A549 (cell line): ENCODE measurements at regions not wholly inside any gene's neighbourhood (a gene's known extent, or its start where the extent isn't known, plus 50 kb on each side); places are given as distances from the start of the nearest gene placed in this dataset.

Source experiments
- ATAC-seq, 2 experiments: fragments of 200-7000 bp in 1 of 2; fragments of >200 bp in 1 of 2; cut with Nextera tagmentation in 1 of 2; cut with Tn5 transposase in 1 of 2; 3 replicates each; pipeline versions ENCODE4 v1.8.0 to v1.9.1; 2018 to 2020; ENCODE audit warnings: mild to moderate bottlenecking in 1 of 2, moderate library complexity in 1 of 2
- CTCF ChIA-PET: fragments of 300-600 bp; sonication (Branson Sonifier 250); formaldehyde crosslinking; extraction: SDS; loops from one replicate; lab custom pipeline; 2021; ENCODE audit warnings: antibody characterized with exemption, inconsistent platforms; lab: Yijun Ruan, JAX
- POLR2A ChIA-PET: fragments of 350-600 bp; formaldehyde crosslinking; extraction: SDS; loops from one replicate; lab custom pipeline; 2021; ENCODE audit warnings: antibody characterized with exemption, inconsistent platforms; lab: Yijun Ruan, JAX
- DNase-seq, 2 experiments: peaks; one replicate each; pipeline versions ENCODE4 v3.0.0 to v3.0.0-alpha.2; 2011 to 2016; ENCODE audit warnings: low read depth in 1 of 2, low spot score in 1 of 2
- FAIRE-seq: peaks from 2 replicates; lab custom pipeline; 2011; peaks lifted over from hg19 to GRCh38; lab: Jason Lieb, UNC
- H3K27ac ChIP-seq, 2 experiments: fragments of >200 bp; sonication (Bioruptor Twin); formaldehyde crosslinking; 3 replicates each; pipeline ENCODE4 v1.5.1; 2016 to 2017
- H3K4me1 ChIP-seq: fragments of >200 bp; sonication (Bioruptor Twin); formaldehyde crosslinking; 3 replicates; pipeline ENCODE4 v1.6.1; 2016
- H3K4me2 ChIP-seq: fragments of >200 bp; sonication (Bioruptor Twin); formaldehyde crosslinking; 3 replicates; pipeline ENCODE4 v1.6.1; 2016
- H3K4me3 ChIP-seq: fragments of >200 bp; sonication (Bioruptor Twin); formaldehyde crosslinking; 3 replicates; pipeline ENCODE4 v1.5.1; 2016
- H3K9me3 ChIP-seq: fragments of >200 bp; sonication (Bioruptor Twin); formaldehyde crosslinking; 3 replicates; pipeline ENCODE4 v1.6.1; 2016
- BCL3 ChIP-seq: fragments of >200 bp; sonication (Bioruptor Twin); formaldehyde crosslinking; IDR thresholded peaks from 3 replicates; pipeline ENCODE4 v1.6.1; 2016
- CBX8 ChIP-seq: fragments of 200-600 bp; sonication (generic); IDR thresholded peaks from 2 replicates; pipeline ENCODE4 v1.6.1; 2016
- CHD2 ChIP-seq: fragments of 150-350 bp; IDR thresholded peaks from 2 replicates; pipeline ENCODE4 v1.6.1; 2014; ENCODE audit warnings: low read length; ENCODE audit not compliant: partially characterized antibody
- CHD4 ChIP-seq: fragments of 200-600 bp; sonication (generic); IDR thresholded peaks from 2 replicates; pipeline ENCODE4 v1.6.1; 2016; ENCODE audit warnings: antibody characterized with exemption, mild to moderate bottlenecking, borderline replicate concordance
- HDAC2 ChIP-seq: fragments of 200-600 bp; sonication (generic); IDR thresholded peaks from 2 replicates; pipeline ENCODE4 v1.6.1; 2016
- JUN ChIP-seq, 2 experiments: fragments of >200 bp; sonication (Bioruptor Twin); formaldehyde crosslinking; IDR thresholded peaks; 2 replicates in 1 of 2; 3 replicates in 1 of 2; pipeline ENCODE4 v1.6.1; 2016 to 2017
- JUNB ChIP-seq: fragments of >200 bp; sonication (Bioruptor Twin); formaldehyde crosslinking; IDR thresholded peaks from 2 replicates; pipeline ENCODE4 v1.6.1; 2016
- KDM1A ChIP-seq: fragments of 200-600 bp; sonication (generic); IDR thresholded peaks from 2 replicates; pipeline ENCODE4 v1.6.1; 2016; ENCODE audit warnings: low read depth, mild to moderate bottlenecking
- KDM5A ChIP-seq: fragments of 200-600 bp; sonication (generic); IDR thresholded peaks from 2 replicates; pipeline ENCODE4 v1.6.1; 2016; ENCODE audit warnings: antibody characterized with exemption, mild to moderate bottlenecking
- MAX ChIP-seq: IDR thresholded peaks from 2 replicates; pipeline ENCODE4 v1.6.1; 2012
- MAZ ChIP-seq: fragments of 150-350 bp; IDR thresholded peaks from 2 replicates; pipeline ENCODE4 v1.6.1; 2014; ENCODE audit warnings: antibody characterized with exemption, low read depth, low read length, borderline replicate concordance
- MYC ChIP-seq: IDR thresholded peaks from 2 replicates; pipeline ENCODE4 v1.6.1; 2012; ENCODE audit warnings: mild to moderate bottlenecking, inconsistent platforms, low read length, improper control_type of control experiment, borderline replicate concordance
- NFE2L2 ChIP-seq: fragments of 150-350 bp; conservative IDR thresholded peaks from 2 replicates; pipeline ENCODE4 v1.6.1; 2014; ENCODE audit warnings: low read length
- POLR2A ChIP-seq: IDR thresholded peaks from 2 replicates; pipeline ENCODE4 v1.6.1; 2012; ENCODE audit warnings: mild to moderate bottlenecking, low read length
- RARB ChIP-seq: fragments of 250-450 bp; sonication (Bioruptor Pico); IDR thresholded peaks from 2 replicates; pipeline ENCODE4 v1.8.0; 2021; ENCODE audit warnings: mild to moderate bottlenecking, moderate library complexity
- RCOR1 ChIP-seq: fragments of 150-350 bp; IDR thresholded peaks from 2 replicates; pipeline ENCODE4 v1.6.1; 2014; ENCODE audit warnings: antibody characterized with exemption, low read length, low read depth
- REST ChIP-seq: fragments of 200-600 bp; sonication (generic); IDR thresholded peaks from 2 replicates; pipeline ENCODE4 v1.6.1; 2016; ENCODE audit warnings: antibody characterized with exemption, mild to moderate bottlenecking, moderate library complexity
- RFX5 ChIP-seq: fragments of 450-650 bp; IDR thresholded peaks from 2 replicates; pipeline ENCODE4 v1.7.1; 2014; ENCODE audit warnings: antibody characterized with exemption, mild to moderate bottlenecking, moderate library complexity
- RNF2 ChIP-seq: fragments of 200-600 bp; sonication (generic); IDR thresholded peaks from 2 replicates; pipeline ENCODE4 v1.6.1; 2016; ENCODE audit warnings: low read depth, mild to moderate bottlenecking, antibody characterized with exemption, moderate library complexity, borderline replicate concordance
- SMC3 ChIP-seq: fragments of >200 bp; sonication (Bioruptor Twin); formaldehyde crosslinking; IDR thresholded peaks from 3 replicates; pipeline ENCODE4 v1.6.1; 2018; ENCODE audit warnings: inconsistent platforms
- SREBF2 ChIP-seq: fragments of 450-650 bp; IDR thresholded peaks from 2 replicates; pipeline ENCODE4 v1.6.1; 2014; ENCODE audit warnings: mild to moderate bottlenecking, moderate library complexity
- USF2 ChIP-seq: fragments of 450-650 bp; IDR thresholded peaks from 2 replicates; pipeline ENCODE4 v1.6.1; 2014; ENCODE audit warnings: antibody characterized with exemption
- ZFP36 ChIP-seq: fragments of 450-650 bp; IDR thresholded peaks from 2 replicates; pipeline ENCODE4 v1.6.1; 2014; ENCODE audit warnings: borderline replicate concordance; ENCODE audit not compliant: partially characterized antibody
- ZNF302 ChIP-seq: fragments of 250-450 bp; sonication (Bioruptor Pico); IDR thresholded peaks from 2 replicates; pipeline ENCODE4 v1.9.0; 2021; ENCODE audit warnings: inconsistent platforms, mild to moderate bottlenecking, moderate library complexity
- WGBS: methylation state at CpG from one replicate; pipeline ENCODE4 v1.1.6; 2017; ENCODE audit errors: missing lambda C conversion rate; 5-methylcytosine and 5-hydroxymethylcytosine counted together

- ChIA-PET CTCF (no interaction called here), POLR2A (no interaction called here)
- Histone ChIP-seq H3K27ac (no peak overlapping the region), H3K4me3 (no peak overlapping the region), H3K9me3 (no peaks in the 10 kb centered on the region), H3K4me2 (no peak overlapping the region), H3K4me1 (no peaks in the 10 kb centered on the region)
- TF ChIP-seq NFE2L2 = no peak
- no peak for TF ChIP-seq JUNB
- no peak for TF ChIP-seq SMC3
- no peak for TF ChIP-seq REST
- TF ChIP-seq HDAC2 = no peak
- TF ChIP-seq USF2 = no peak
- DNase-seq (no peak), FAIRE-seq (no peak), ATAC-seq (no peak)
- WGBS = 5% methylated on average over 1 of the region's 1 CpG
Measured at GRCh38 chr9:27856748-27857147, 283.5 kb upstream of the C9orf72 start.

- no peak overlapping the region for H3K4me2 ChIP-seq
- no peaks in the 10 kb centered on the region for H3K9me3 ChIP-seq
- DNase-seq (no peak), ATAC-seq (no peak), FAIRE-seq (no peak)
- CTCF ChIA-PET = no interaction called here
- no peak overlapping the region for H3K27ac ChIP-seq
- TF ChIP-seq KDM1A (no peak), JUN (IDR thresholded peaks at IDR 0.05) (no peak), BCL3 (no peak), ZNF302 (CRISPR knock-in tag) (no peak), ZFP36 (no peak)
- POLR2A ChIA-PET = no interaction called here
- H3K4me1 ChIP-seq = no peaks in the 10 kb centered on the region
- 7% methylated on average over 3 of the region's 3 CpGs for WGBS
- no peak overlapping the region for H3K4me3 ChIP-seq
Measured at GRCh38 chr9:27861887-27862286, 288.6 kb upstream of the C9orf72 start.

- Histone ChIP-seq H3K27ac (no peak overlapping the region), H3K4me2 (no peak overlapping the region), H3K4me3 (no peak overlapping the region), H3K9me3 (no peaks in the 10 kb centered on the region), H3K4me1 (no peaks in the 10 kb centered on the region)
- POLR2A ChIA-PET = no interaction called here
- no peak for FAIRE-seq
- no peak for DNase-seq
- CTCF ChIA-PET = no interaction called here
- 7% methylated on average over 7 of the region's 7 CpGs for WGBS
- ATAC-seq = no peak
- TF ChIP-seq CBX8 (no peak), RFX5 (no peak), RNF2 (no peak), KDM5A (no peak), NFE2L2 (no peak), MYC (no peak), CHD4 (no peak), REST (no peak), RCOR1 (no peak), ZFP36 (no peak), MAX (no peak), SREBF2 (no peak), MAZ (no peak), RARB (CRISPR knock-in tag) (no peak), CHD2 (no peak), POLR2A (no peak)
Measured at GRCh38 chr9:27864644-27865438, 291.6 kb upstream of the C9orf72 start.
